ENCODE measurements at regions not wholly inside any gene's neighbourhood (a gene's known extent, or its start where the extent isn't known, plus 50 kb on each side); places are given as distances from the start of the nearest gene placed in this dataset.

DNA sequence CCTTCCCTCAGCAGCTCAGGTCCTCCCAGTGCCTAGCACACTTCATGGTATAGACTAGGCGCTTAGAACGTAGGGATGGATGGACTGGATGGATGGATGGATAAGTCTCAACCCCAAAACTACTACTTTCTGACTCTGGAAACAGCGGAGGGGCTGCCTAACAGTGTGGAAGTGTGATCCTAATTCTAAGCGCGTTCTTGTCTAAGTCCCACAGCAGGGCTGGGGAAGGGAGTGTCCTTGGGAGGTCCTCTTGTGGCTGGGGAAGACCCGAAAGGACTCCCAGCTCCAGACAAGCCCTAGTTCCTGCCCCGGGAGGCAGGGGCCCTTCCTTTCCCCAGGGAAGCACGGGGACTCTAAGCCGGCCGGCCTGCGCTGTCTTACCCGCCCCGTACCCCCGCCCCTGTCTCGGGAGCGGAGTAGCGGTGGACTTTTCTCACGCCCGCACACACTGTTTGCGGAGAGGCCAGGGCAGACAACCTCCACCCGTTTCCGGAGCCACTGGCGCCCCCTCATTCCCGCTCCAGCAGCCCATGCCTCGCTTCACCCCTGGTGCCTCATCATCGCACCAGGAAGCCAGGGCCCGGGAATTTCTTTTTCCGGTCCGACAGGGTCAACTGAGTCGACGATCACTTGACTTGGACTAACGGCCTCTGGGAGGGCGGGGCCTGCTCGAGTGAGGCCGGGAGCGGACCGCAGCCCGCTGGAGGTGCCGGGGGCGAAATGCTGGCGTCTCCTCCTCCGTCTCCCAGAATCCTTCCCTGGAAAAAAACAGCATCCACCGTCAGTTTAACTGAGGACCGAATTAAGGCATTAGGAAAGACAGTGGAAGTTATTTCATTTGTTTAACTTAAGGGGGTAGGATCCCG lies 133.3 kb downstream of the TBC1D2B start (continued):
- TF ChIP-seq, protein P1, sequence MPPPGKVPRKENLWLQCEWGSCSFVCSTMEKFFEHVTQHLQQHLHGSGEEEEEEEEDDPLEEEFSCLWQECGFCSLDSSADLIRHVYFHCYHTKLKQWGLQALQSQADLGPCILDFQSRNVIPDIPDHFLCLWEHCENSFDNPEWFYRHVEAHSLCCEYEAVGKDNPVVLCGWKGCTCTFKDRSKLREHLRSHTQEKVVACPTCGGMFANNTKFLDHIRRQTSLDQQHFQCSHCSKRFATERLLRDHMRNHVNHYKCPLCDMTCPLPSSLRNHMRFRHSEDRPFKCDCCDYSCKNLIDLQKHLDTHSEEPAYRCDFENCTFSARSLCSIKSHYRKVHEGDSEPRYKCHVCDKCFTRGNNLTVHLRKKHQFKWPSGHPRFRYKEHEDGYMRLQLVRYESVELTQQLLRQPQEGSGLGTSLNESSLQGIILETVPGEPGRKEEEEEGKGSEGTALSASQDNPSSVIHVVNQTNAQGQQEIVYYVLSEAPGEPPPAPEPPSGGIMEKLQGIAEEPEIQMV (CRISPR knock-in tag; IDR thresholded peaks at IDR 0.05; ENCODE audit: low read depth): peak; percentile 21; the same call in 1 of the 2 replicates
- no peak for TF ChIP-seq TBX3 (IDR thresholded peaks at IDR 0.05; ENCODE audit: borderline replicate concordance)
- peak; percentile 78 for TF ChIP-seq SALL1 (CRISPR knock-in tag; IDR thresholded peaks at IDR 0.05)
- TF ChIP-seq SOX13 (IDR thresholded peaks at IDR 0.05): no peak
- peak in 1 of 2 experiments; percentile 37; a peak in 1 of 4 replicates for TF ChIP-seq SOX13 (CRISPR knock-in tag; conservative IDR thresholded peaks at IDR 0.05 in 1 of 2, IDR thresholded peaks at IDR 0.05 in 1 of 2)
- no peak for TF ChIP-seq KDM3A (CRISPR knock-in tag; IDR thresholded peaks at IDR 0.05; ENCODE audit: low read depth)
- TF ChIP-seq BRD4 (CRISPR knock-in tag; IDR thresholded peaks at IDR 0.05): no peak
- TF ChIP-seq HNF4A (CRISPR knock-in tag; IDR thresholded peaks at IDR 0.05): peak; percentile 65
- peak; percentile 87 for TF ChIP-seq HNRNPLL (IDR thresholded peaks at IDR 0.05; ENCODE audit: low read depth, low read length, poor library complexity, severe bottlenecking)
- no peak for TF ChIP-seq LRRFIP1 (CRISPR knock-in tag; conservative IDR thresholded peaks at IDR 0.05)
- TF ChIP-seq ZNF710 (CRISPR knock-in tag; IDR thresholded peaks at IDR 0.05; ENCODE audit: borderline replicate concordance): peak; percentile 48; the same call in 1 of the 2 replicates
- TF ChIP-seq HDAC2 (CRISPR knock-in tag; IDR thresholded peaks at IDR 0.05): peak; percentile 51; the same call in 1 of the 2 replicates
- no peak for TF ChIP-seq EED (CRISPR knock-in tag; IDR thresholded peaks at IDR 0.05)
- no peak for TF ChIP-seq SRSF9 (IDR thresholded peaks at IDR 0.05; ENCODE audit: borderline replicate concordance, insufficient read depth, low read depth, low read length, poor library complexity, severe bottlenecking)
- no peak for TF ChIP-seq ARNTL (CRISPR knock-in tag; IDR thresholded peaks at IDR 0.05)
- no peak for TF ChIP-seq ZBTB3 (CRISPR knock-in tag; IDR thresholded peaks at IDR 0.05; ENCODE audit: borderline replicate concordance, low read depth)
- TF ChIP-seq, protein P2, sequence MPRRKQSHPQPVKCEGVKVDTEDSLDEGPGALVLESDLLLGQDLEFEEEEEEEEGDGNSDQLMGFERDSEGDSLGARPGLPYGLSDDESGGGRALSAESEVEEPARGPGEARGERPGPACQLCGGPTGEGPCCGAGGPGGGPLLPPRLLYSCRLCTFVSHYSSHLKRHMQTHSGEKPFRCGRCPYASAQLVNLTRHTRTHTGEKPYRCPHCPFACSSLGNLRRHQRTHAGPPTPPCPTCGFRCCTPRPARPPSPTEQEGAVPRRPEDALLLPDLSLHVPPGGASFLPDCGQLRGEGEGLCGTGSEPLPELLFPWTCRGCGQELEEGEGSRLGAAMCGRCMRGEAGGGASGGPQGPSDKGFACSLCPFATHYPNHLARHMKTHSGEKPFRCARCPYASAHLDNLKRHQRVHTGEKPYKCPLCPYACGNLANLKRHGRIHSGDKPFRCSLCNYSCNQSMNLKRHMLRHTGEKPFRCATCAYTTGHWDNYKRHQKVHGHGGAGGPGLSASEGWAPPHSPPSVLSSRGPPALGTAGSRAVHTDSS (CRISPR knock-in tag; conservative IDR thresholded peaks at IDR 0.05): no peak
- 0 out of 2 replicates have a peak, but pooled peaks have one; percentile 22 for TF ChIP-seq ZNF670 (CRISPR knock-in tag; IDR thresholded peaks at IDR 0.05; ENCODE audit: borderline replicate concordance)
- peak; percentile 88 for TF ChIP-seq ERF (CRISPR knock-in tag; IDR thresholded peaks at IDR 0.05)
- peak; percentile 58; the same call in 1 of the 2 replicates for TF ChIP-seq GATAD2A (CRISPR knock-in tag; IDR thresholded peaks at IDR 0.05)
